HUES6 (cell line): ENCODE measurements at regions not wholly inside any gene's neighbourhood (a gene's known extent, or its start where the extent isn't known, plus 50 kb on each side); places are given as distances from the start of the nearest gene placed in this dataset.

ENCODE experiments used
- H3K27ac ChIP-seq: 2 replicates; pipeline ENCODE4 v1.7.0; 2013; ENCODE audit warnings: low read depth, mild to moderate bottlenecking, low read length, inconsistent platforms
- H3K27me3 ChIP-seq: 2 replicates; pipeline ENCODE4 v1.6.1; 2013; ENCODE audit warnings: low read length; ENCODE audit not compliant: control insufficient read depth, insufficient read depth
- H3K36me3 ChIP-seq: 2 replicates; pipeline ENCODE4 v1.6.1; 2013; ENCODE audit warnings: low read length; ENCODE audit not compliant: control insufficient read depth, insufficient read depth
- H3K4me1 ChIP-seq: 2 replicates; pipeline ENCODE4 v1.6.1; 2013; ENCODE audit warnings: low read length; ENCODE audit not compliant: control insufficient read depth, insufficient read depth
- H3K4me3 ChIP-seq: 2 replicates; pipeline ENCODE4 v1.5.1; 2013; ENCODE audit warnings: low read depth, low read length
- H3K9ac ChIP-seq: one replicate; pipeline ENCODE4 v1.6.1; 2013; ENCODE audit warnings: mild to moderate bottlenecking, low read length
- H3K9me3 ChIP-seq: 2 replicates; pipeline ENCODE4 v1.6.1; 2013; ENCODE audit warnings: low read depth, low read length; ENCODE audit not compliant: control insufficient read depth, insufficient read depth

- Histone ChIP-seq H3K27ac (no peak overlapping the region), H3K9me3 (no peaks in the 10 kb centered on the region), H3K27me3 (no peaks in the 10 kb centered on the region)
Observed at GRCh38 chr3:117409701-117410459, 700.3 kb downstream of the TUSC7 start.

GRCh38 chr3:117411971-117412370 is 702.4 kb downstream of the TUSC7 start:
- peaks cover 7% of the 10 kb centered on the region; the same call in 1 of the 2 replicates for H3K4me1 ChIP-seq
- no peak overlapping the region for H3K27ac ChIP-seq
- H3K9me3 ChIP-seq, result no peaks in the 10 kb centered on the region
- no peaks in the 10 kb centered on the region for H3K36me3 ChIP-seq
- H3K27me3 ChIP-seq, result no peaks in the 10 kb centered on the region
- H3K4me3 ChIP-seq, result no peak overlapping the region
- no peak overlapping the region for H3K9ac ChIP-seq

More at GRCh38 chr3:117409701-117410459, 700.3 kb downstream of the TUSC7 start:
- Histone ChIP-seq H3K36me3 (no peaks in the 10 kb centered on the region), H3K4me3 (no peak overlapping the region), H3K9ac (no peak overlapping the region), H3K4me1 (peaks cover 16% of the 10 kb centered on the region)

- H3K27ac ChIP-seq, result no peak overlapping the region
- no peak overlapping the region for H3K9ac ChIP-seq
- H3K4me1 ChIP-seq, result peaks cover 2% of the 10 kb centered on the region; the same call in 1 of the 2 replicates
- no peak overlapping the region for H3K4me3 ChIP-seq
- no peaks in the 10 kb centered on the region for H3K9me3 ChIP-seq
- H3K36me3 ChIP-seq, result no peaks in the 10 kb centered on the region
- H3K27me3 ChIP-seq, result no peaks in the 10 kb centered on the region
Observed at GRCh38 chr3:117417411-117417810, 707.8 kb downstream of the TUSC7 start.

GRCh38 chr3:117427081-117427480 is 717.5 kb downstream of the TUSC7 start:
- no peak overlapping the region for H3K27ac ChIP-seq
- no peaks in the 10 kb centered on the region for H3K36me3 ChIP-seq
- no peak overlapping the region for H3K4me3 ChIP-seq
- H3K9ac ChIP-seq, result no peak overlapping the region
- no peaks in the 10 kb centered on the region for H3K27me3 ChIP-seq
- H3K4me1 ChIP-seq, result no peaks in the 10 kb centered on the region
- H3K9me3 ChIP-seq, result no peaks in the 10 kb centered on the region

- Histone ChIP-seq H3K4me3 (no peak overlapping the region), H3K9ac (no peak overlapping the region), H3K27ac (no peak overlapping the region), H3K4me1 (0 out of 2 replicates have a peak, but pooled peaks cover 5% of the 10 kb centered on the region), H3K9me3 (no peaks in the 10 kb centered on the region), H3K27me3 (no peaks in the 10 kb centered on the region), H3K36me3 (no peaks in the 10 kb centered on the region)
Observed at GRCh38 chr3:117433427-117433826, 723.8 kb downstream of the TUSC7 start.

- Histone ChIP-seq H3K9ac (no peak overlapping the region), H3K27ac (no peak overlapping the region), H3K4me1 (peaks cover 14% of the 10 kb centered on the region), H3K9me3 (no peaks in the 10 kb centered on the region), H3K36me3 (no peaks in the 10 kb centered on the region), H3K4me3 (no peak overlapping the region), H3K27me3 (no peaks in the 10 kb centered on the region)
Observed at GRCh38 chr3:117434661-117435412, 725.3 kb downstream of the TUSC7 start.

- H3K4me3 ChIP-seq, result no peak overlapping the region
- H3K27me3 ChIP-seq, result no peaks in the 10 kb centered on the region
- no peaks in the 10 kb centered on the region for H3K36me3 ChIP-seq
- H3K9me3 ChIP-seq, result no peaks in the 10 kb centered on the region
- no peak overlapping the region for H3K9ac ChIP-seq
- peaks cover 18% of the 10 kb centered on the region for H3K4me1 ChIP-seq
- H3K27ac ChIP-seq, result no peak overlapping the region
Observed at GRCh38 chr3:117435506-117435905, 725.9 kb downstream of the TUSC7 start.

- Histone ChIP-seq H3K4me1 (peaks cover 14% of the 10 kb centered on the region), H3K27ac (no peak overlapping the region), H3K9me3 (no peaks in the 10 kb centered on the region), H3K27me3 (no peaks in the 10 kb centered on the region), H3K9ac (no peak overlapping the region), H3K36me3 (no peaks in the 10 kb centered on the region), H3K4me3 (no peak overlapping the region)
Observed at GRCh38 chr3:117439812-117440211, 730.2 kb downstream of the TUSC7 start.

- no peaks in the 10 kb centered on the region for H3K27me3 ChIP-seq
- H3K9ac ChIP-seq, result no peak overlapping the region
- H3K27ac ChIP-seq, result no peak overlapping the region
- no peaks in the 10 kb centered on the region for H3K9me3 ChIP-seq
- H3K4me3 ChIP-seq, result no peak overlapping the region
- H3K36me3 ChIP-seq, result no peaks in the 10 kb centered on the region
- peaks cover 14% of the 10 kb centered on the region for H3K4me1 ChIP-seq
Observed at GRCh38 chr3:117441851-117442250, 732.3 kb downstream of the TUSC7 start.

GRCh38 chr3:117442566-117442965 is 733.0 kb downstream of the TUSC7 start:
- H3K4me3 ChIP-seq, result no peak overlapping the region
- H3K27me3 ChIP-seq, result no peaks in the 10 kb centered on the region
- H3K9ac ChIP-seq, result no peak overlapping the region
- H3K9me3 ChIP-seq, result no peaks in the 10 kb centered on the region
- peaks cover 14% of the 10 kb centered on the region for H3K4me1 ChIP-seq
- H3K27ac ChIP-seq, result no peak overlapping the region
- no peaks in the 10 kb centered on the region for H3K36me3 ChIP-seq

GRCh38 chr3:117443014-117443413 is 733.4 kb downstream of the TUSC7 start:
- Histone ChIP-seq H3K4me3 (no peak overlapping the region), H3K36me3 (no peaks in the 10 kb centered on the region), H3K4me1 (peaks cover 14% of the 10 kb centered on the region), H3K27ac (no peak overlapping the region), H3K27me3 (no peaks in the 10 kb centered on the region), H3K9ac (no peak overlapping the region), H3K9me3 (no peaks in the 10 kb centered on the region)
